ENCODE measurements at regions not wholly inside any gene's neighbourhood (a gene's known extent, or its start where the extent isn't known, plus 50 kb on each side); places are given as distances from the start of the nearest gene placed in this dataset.

DNA sequence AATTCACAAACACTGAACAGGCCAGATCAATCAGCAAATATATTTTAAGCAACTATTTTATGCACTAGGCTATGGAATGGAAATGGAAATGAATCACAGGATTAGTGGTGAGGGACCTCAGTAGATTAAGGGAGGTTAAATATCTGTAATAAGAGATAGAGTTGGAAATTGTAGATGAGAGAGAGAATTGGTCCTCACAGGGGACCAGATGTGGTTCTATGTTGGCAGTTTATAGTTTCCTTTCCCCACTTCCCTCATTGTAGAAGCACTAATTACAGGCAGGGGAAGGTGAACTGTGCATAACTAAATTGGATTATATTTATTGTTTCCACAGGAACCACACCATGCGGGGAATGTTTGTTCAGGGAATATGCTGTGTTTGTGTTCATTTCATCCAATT lies 496.2 kb downstream of the ARHGEF28 start:
- Histone ChIP-seq H3K9ac (ENCODE audit: low read length) (no peak overlapping the region), H2AFZ (ENCODE audit: low read depth, low read length, poor library complexity, severe bottlenecking) (no peak overlapping the region), H3K27ac (ENCODE audit: low read depth, low read length) (no peak overlapping the region), H3K36me3 (ENCODE audit: control insufficient read depth in 1 of 2, insufficient read depth in 2 of 2, low read length in 2 of 2) (no peaks in the 10 kb centered on the region), H3K27me3 (ENCODE audit: insufficient read depth, low read length) (no peaks in the 10 kb centered on the region), H3K79me2 (ENCODE audit: insufficient read depth, low read length) (no peaks in the 10 kb centered on the region), H3K4me1 (ENCODE audit: control insufficient read depth in 1 of 2, insufficient read depth in 2 of 2, low read length in 2 of 2) (no peaks in the 10 kb centered on the region), H3K9me2 (ENCODE audit: insufficient read depth) (no peaks in the 10 kb centered on the region), H3K4me2 (ENCODE audit: low read length) (no peak overlapping the region), H4K20me1 (ENCODE audit: insufficient read depth) (no peaks in the 10 kb centered on the region), H3K4me3 (replicated peaks in 1 of 2; ENCODE audit: low read depth in 1 of 2, low read length in 2 of 2) (no peak overlapping the region), H3K9me3 (ENCODE audit: control insufficient read depth in 1 of 2, insufficient read depth in 1 of 2, low read depth in 1 of 2, low read length in 2 of 2) (no peaks in the 10 kb centered on the region)
- ChIA-PET CTCF (no interaction called here), RAD21 (ENCODE audit: low non-redundant PET in 1 of 2, low total read pairs in 2 of 2, uncharacterized antibody in 2 of 2, unreplicated experiment in 2 of 2) (no interaction called here), POLR2A (no interaction called here)
- DNase-seq (ENCODE audit: low read depth, low spot score) (no peak), ATAC-seq (no peak)
- intact Hi-C loops (cut with micrococcal nuclease) = no loop called here
- BruUV-seq (replicated peaks) = no TSS peak
- TF ChIP-seq ZFX (IDR thresholded peaks at IDR 0.05) (no peak), POLR2AphosphoS5 (IDR thresholded peaks at IDR 0.05; ENCODE audit: low read depth, low read length) (no peak), JUND (IDR thresholded peaks at IDR 0.05) (no peak), EGR1 (IDR thresholded peaks at IDR 0.05; ENCODE audit: low read depth) (no peak), RAD21 (IDR thresholded peaks at IDR 0.05; ENCODE audit: low read depth) (no peak), SIN3A (IDR thresholded peaks at IDR 0.05; ENCODE audit: low read depth) (no peak)

DNA sequence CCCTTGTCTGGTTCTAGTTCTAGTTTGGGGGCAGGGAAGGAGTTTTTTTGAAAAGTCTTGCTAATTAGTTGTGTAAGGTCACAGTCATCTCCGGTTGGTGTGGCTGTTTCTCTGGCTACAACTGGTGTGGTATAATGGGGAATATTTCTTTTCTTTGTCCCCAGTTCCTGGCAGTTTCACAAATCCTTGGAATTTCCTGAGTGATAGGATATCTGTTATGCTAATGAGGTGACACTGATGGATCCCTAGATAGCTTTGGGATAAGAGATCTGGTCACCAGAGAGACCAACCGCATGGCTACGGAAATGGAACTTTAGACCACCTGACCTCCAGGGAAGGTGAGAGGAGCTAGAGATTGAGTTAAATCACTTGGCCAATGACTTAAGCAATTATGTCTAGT lies 494.6 kb downstream of the ARHGEF28 start:
- no peak overlapping the region for H3K27ac ChIP-seq (ENCODE audit: low read depth, low read length)
- no peak for ATAC-seq
- no TSS peak for BruUV-seq (replicated peaks)
- no peak for DNase-seq (ENCODE audit: low read depth, low spot score)
- intact Hi-C loops (cut with micrococcal nuclease) = no loop called here
- H3K4me2 ChIP-seq (ENCODE audit: low read length) = no peak overlapping the region
- H2AFZ ChIP-seq (ENCODE audit: low read depth, low read length, poor library complexity, severe bottlenecking) = no peak overlapping the region
- H3K27me3 ChIP-seq (ENCODE audit: insufficient read depth, low read length) = no peaks in the 10 kb centered on the region
- H3K4me3 ChIP-seq (replicated peaks in 1 of 2; ENCODE audit: low read depth in 1 of 2, low read length in 2 of 2) = no peak overlapping the region
- ChIA-PET RAD21 (ENCODE audit: low non-redundant PET in 1 of 2, low total read pairs in 2 of 2, uncharacterized antibody in 2 of 2, unreplicated experiment in 2 of 2) (no interaction called here), CTCF (no interaction called here), POLR2A (no interaction called here)
- no peaks in the 10 kb centered on the region for H4K20me1 ChIP-seq (ENCODE audit: insufficient read depth)
- no peaks in the 10 kb centered on the region for H3K79me2 ChIP-seq (ENCODE audit: insufficient read depth, low read length)
- no peaks in the 10 kb centered on the region for H3K36me3 ChIP-seq (ENCODE audit: control insufficient read depth in 1 of 2, insufficient read depth in 2 of 2, low read length in 2 of 2)
- H3K4me1 ChIP-seq (ENCODE audit: control insufficient read depth in 1 of 2, insufficient read depth in 2 of 2, low read length in 2 of 2) = no peaks in the 10 kb centered on the region
- TF ChIP-seq, protein P1, sequence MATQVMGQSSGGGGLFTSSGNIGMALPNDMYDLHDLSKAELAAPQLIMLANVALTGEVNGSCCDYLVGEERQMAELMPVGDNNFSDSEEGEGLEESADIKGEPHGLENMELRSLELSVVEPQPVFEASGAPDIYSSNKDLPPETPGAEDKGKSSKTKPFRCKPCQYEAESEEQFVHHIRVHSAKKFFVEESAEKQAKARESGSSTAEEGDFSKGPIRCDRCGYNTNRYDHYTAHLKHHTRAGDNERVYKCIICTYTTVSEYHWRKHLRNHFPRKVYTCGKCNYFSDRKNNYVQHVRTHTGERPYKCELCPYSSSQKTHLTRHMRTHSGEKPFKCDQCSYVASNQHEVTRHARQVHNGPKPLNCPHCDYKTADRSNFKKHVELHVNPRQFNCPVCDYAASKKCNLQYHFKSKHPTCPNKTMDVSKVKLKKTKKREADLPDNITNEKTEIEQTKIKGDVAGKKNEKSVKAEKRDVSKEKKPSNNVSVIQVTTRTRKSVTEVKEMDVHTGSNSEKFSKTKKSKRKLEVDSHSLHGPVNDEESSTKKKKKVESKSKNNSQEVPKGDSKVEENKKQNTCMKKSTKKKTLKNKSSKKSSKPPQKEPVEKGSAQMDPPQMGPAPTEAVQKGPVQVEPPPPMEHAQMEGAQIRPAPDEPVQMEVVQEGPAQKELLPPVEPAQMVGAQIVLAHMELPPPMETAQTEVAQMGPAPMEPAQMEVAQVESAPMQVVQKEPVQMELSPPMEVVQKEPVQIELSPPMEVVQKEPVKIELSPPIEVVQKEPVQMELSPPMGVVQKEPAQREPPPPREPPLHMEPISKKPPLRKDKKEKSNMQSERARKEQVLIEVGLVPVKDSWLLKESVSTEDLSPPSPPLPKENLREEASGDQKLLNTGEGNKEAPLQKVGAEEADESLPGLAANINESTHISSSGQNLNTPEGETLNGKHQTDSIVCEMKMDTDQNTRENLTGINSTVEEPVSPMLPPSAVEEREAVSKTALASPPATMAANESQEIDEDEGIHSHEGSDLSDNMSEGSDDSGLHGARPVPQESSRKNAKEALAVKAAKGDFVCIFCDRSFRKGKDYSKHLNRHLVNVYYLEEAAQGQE (IDR thresholded peaks at IDR 0.05; ENCODE audit: low read depth) = no peak
- no peak for TF ChIP-seq ZNF274 (IDR thresholded peaks at IDR 0.05; ENCODE audit: low read depth, low read length)
- TF ChIP-seq CEBPB (IDR thresholded peaks at IDR 0.05; ENCODE audit: low read depth) = no peak
- TF ChIP-seq, protein P2, sequence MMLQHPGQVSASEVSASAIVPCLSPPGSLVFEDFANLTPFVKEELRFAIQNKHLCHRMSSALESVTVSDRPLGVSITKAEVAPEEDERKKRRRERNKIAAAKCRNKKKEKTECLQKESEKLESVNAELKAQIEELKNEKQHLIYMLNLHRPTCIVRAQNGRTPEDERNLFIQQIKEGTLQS (IDR thresholded peaks at IDR 0.05) = no peak
- no peak for TF ChIP-seq EGR1 (IDR thresholded peaks at IDR 0.05; ENCODE audit: low read depth)
- no peak for TF ChIP-seq TCF7L2 (IDR thresholded peaks at IDR 0.05; ENCODE audit: borderline replicate concordance, extremely low read depth, insufficient read depth, insufficient read length)
- no peak for TF ChIP-seq ELF1 (IDR thresholded peaks at IDR 0.05; ENCODE audit: borderline replicate concordance, low read depth)
- no peak for TF ChIP-seq POLR2AphosphoS5 (IDR thresholded peaks at IDR 0.05; ENCODE audit: low read depth, low read length)
- no peak overlapping the region for H3K9ac ChIP-seq (ENCODE audit: low read length)
- H3K9me3 ChIP-seq (ENCODE audit: control insufficient read depth in 1 of 2, insufficient read depth in 1 of 2, low read depth in 1 of 2, low read length in 2 of 2) = no peaks in the 10 kb centered on the region
- H3K9me2 ChIP-seq (ENCODE audit: insufficient read depth) = no peaks in the 10 kb centered on the region
